K562 (cell line): ENCODE measurements at regions not wholly inside any gene's neighbourhood (a gene's known extent, or its start where the extent isn't known, plus 50 kb on each side); places are given as distances from the start of the nearest gene placed in this dataset.

Experiments used
- ATAC-seq: fragments of 200-7000 bp; cut with Tn5 transposase; 3 replicates; pipeline ENCODE4 v1.9.1; 2020; ENCODE audit warnings: moderate library complexity
- BruUV-seq: library from RNA; stranded (reverse); fragments of 400-500 nt; replicated peaks from 2 replicates; lab custom pipeline; 2021; lab: Mats Ljungman, UMichigan
- CTCF ChIA-PET: fragments of 300-600 bp; formaldehyde crosslinking; extraction: SDS; loops from one replicate; lab custom pipeline; 2021; ENCODE audit warnings: low intra/inter-chr PET ratio; lab: Yijun Ruan, JAX
- POLR2A ChIA-PET: fragments of 300-600, 350-650 bp; sonication (Branson Sonifier 250); formaldehyde crosslinking; extraction: SDS; loops from one replicate; lab custom pipeline; 2021; ENCODE audit warnings: antibody characterized with exemption, inconsistent platforms; lab: Yijun Ruan, JAX
- DNase-seq, 4 experiments: peaks; one replicate each; pipeline versions ENCODE4 v3.0.0 to v3.0.0-alpha.2; 2011 to 2018; ENCODE audit warnings: low spot score in 3 of 4, mixed read lengths in 3 of 4; ENCODE audit errors: extremely low read depth in 1 of 4
- FAIRE-seq: peaks from 2 replicates; lab custom pipeline; 2011; peaks lifted over from hg19 to GRCh38; lab: Jason Lieb, UNC
- H2AFZ ChIP-seq: 2 replicates; pipeline ENCODE4 v1.6.0; 2011; ENCODE audit warnings: low read depth, low read length, control low read depth, inconsistent platforms
- H3K27ac ChIP-seq: fragments of 200-600 bp; 3 replicates; pipeline ENCODE4 v1.8.0; 2011; ENCODE audit warnings: low read depth, mild to moderate bottlenecking, control low read depth, inconsistent platforms, low read length, moderate library complexity, mixed read lengths; ENCODE audit errors: extremely low read depth
- H3K27me3 ChIP-seq, 2 experiments: fragments of 300-600 bp in 1 of 2; 2 replicates in 1 of 2; 3 replicates in 1 of 2; pipeline versions ENCODE4 v1.6.0 to v1.8.0; 2011; ENCODE audit warnings: inconsistent platforms in 2 of 2, low read length in 2 of 2, mild to moderate bottlenecking in 1 of 2, mixed read lengths in 1 of 2, moderate library complexity in 1 of 2; ENCODE audit not compliant: control insufficient read depth in 2 of 2, insufficient read depth in 2 of 2
- H3K36me3 ChIP-seq: fragments of 300-600 bp; 3 replicates; pipeline ENCODE4 v1.8.0; 2011; ENCODE audit warnings: mild to moderate bottlenecking, low read length, inconsistent platforms; ENCODE audit not compliant: control insufficient read depth, insufficient read depth
- H3K4me1 ChIP-seq, 2 experiments: fragments of 200-600 bp in 1 of 2; replicated peaks in 1 of 2; 2 replicates in 1 of 2; 3 replicates in 1 of 2; pipeline versions ENCODE4 v1.5.1 to v1.8.0; 2011; ENCODE audit warnings: inconsistent platforms in 2 of 2, low read length in 2 of 2, mild to moderate bottlenecking in 1 of 2, mixed read lengths in 1 of 2, moderate library complexity in 1 of 2; ENCODE audit not compliant: control insufficient read depth in 2 of 2, insufficient read depth in 2 of 2
- H3K4me2 ChIP-seq: 2 replicates; pipeline ENCODE4 v1.6.1; 2011; ENCODE audit warnings: low read length, control low read depth, inconsistent platforms, mixed read lengths; ENCODE audit not compliant: insufficient read depth
- H3K4me3 ChIP-seq: fragments of 200-600 bp; sonication (generic), shearing (Covaris generic); 2 replicates; pipeline ENCODE4 v1.5.1; 2016; ENCODE audit warnings: control low read depth, inconsistent platforms
- H3K79me2 ChIP-seq: fragments of 200-600 bp; 3 replicates; pipeline ENCODE4 v1.8.0; 2011; ENCODE audit warnings: low read length, inconsistent platforms; ENCODE audit not compliant: control insufficient read depth, insufficient read depth
- H3K9ac ChIP-seq, 2 experiments: 2 replicates each; pipeline versions ENCODE4 v1.6.0 to v1.6.1; 2011; ENCODE audit warnings: low read depth in 2 of 2, low read length in 2 of 2, control low read depth in 1 of 2, inconsistent platforms in 1 of 2, mild to moderate bottlenecking in 1 of 2, mixed read lengths in 1 of 2; ENCODE audit not compliant: insufficient read depth in 1 of 2
- H3K9me1 ChIP-seq: one replicate; pipeline ENCODE4 v1.6.0; 2011; ENCODE audit warnings: inconsistent platforms, mild to moderate bottlenecking, low read length, moderate library complexity; ENCODE audit not compliant: control insufficient read depth, insufficient read depth
- H3K9me3 ChIP-seq: replicated peaks from 2 replicates; pipeline ENCODE4 v1.5.1; 2011; ENCODE audit warnings: low read depth, low read length, inconsistent platforms; ENCODE audit not compliant: control insufficient read depth, insufficient read depth
- H4K20me1 ChIP-seq: replicated peaks from 2 replicates; pipeline ENCODE4 v1.6.1; 2011; ENCODE audit warnings: low read length, inconsistent platforms, mixed read lengths; ENCODE audit not compliant: control insufficient read depth, insufficient read depth
- CCAR2 ChIP-seq: fragments of 200-400 bp; formaldehyde crosslinking; IDR thresholded peaks from 2 replicates; pipeline ENCODE4 v1.6.1; 2017; ENCODE audit warnings: mild to moderate bottlenecking, low read depth, low read length
- CHD4 ChIP-seq: fragments of 200-600 bp; sonication (generic); IDR thresholded peaks from 3 replicates; pipeline ENCODE4 v1.6.1; 2012; ENCODE audit warnings: low read depth, mild to moderate bottlenecking, mixed read lengths, low read length, inconsistent platforms; ENCODE audit not compliant: insufficient read depth, insufficient replicate concordance, poor library complexity, severe bottlenecking
- EHMT2 ChIP-seq: fragments of 450-650 bp; IDR thresholded peaks from 2 replicates; pipeline ENCODE4 v1.6.1; 2018; ENCODE audit warnings: antibody characterized with exemption
- MCM3 ChIP-seq: fragments of 450-650 bp; IDR thresholded peaks from 2 replicates; pipeline ENCODE4 v1.6.1; 2016
- MECOM ChIP-seq: fragments of 250-450 bp; sonication (Bioruptor Pico); IDR thresholded peaks from 2 replicates; pipeline ENCODE4 v1.8.0; 2022; ENCODE audit warnings: inconsistent platforms
- NFE2L1 ChIP-seq: fragments of 450-650 bp; IDR thresholded peaks from 2 replicates; pipeline ENCODE4 v1.6.1; 2016; ENCODE audit warnings: missing genetic modification characterization, low read depth, mild to moderate bottlenecking, missing compliant biosample characterization, moderate library complexity, borderline replicate concordance
- TCF7 ChIP-seq: sonication (generic); IDR thresholded peaks from 2 replicates; pipeline ENCODE4 v1.6.1; 2016; ENCODE audit warnings: antibody characterized with exemption, borderline replicate concordance
- ZNF133 ChIP-seq: fragments of 250-450 bp; sonication (Bioruptor Pico); IDR thresholded peaks from 2 replicates; pipeline ENCODE4 v1.4.0; 2020; ENCODE audit warnings: mild to moderate bottlenecking
- WGBS: fragments of 100-300 bp; shearing (Covaris generic); methylation state at CpG from one replicate; pipeline ENCODE4 v1.1.6; 2016; ENCODE audit warnings: low coverage, mixed read lengths; ENCODE audit not compliant: insufficient coverage; ENCODE audit errors: missing lambda C conversion rate; 5-methylcytosine and 5-hydroxymethylcytosine counted together
- in situ Hi-C: fragments of 300-500 bp; cut with MboI; formaldehyde crosslinking; loops from 4 replicates; pipeline ENCODE4 v1.15.0; 2018; ENCODE audit warnings: inconsistent platforms, mixed read lengths
- intact Hi-C: fragments of 100-400 bp; cut with micrococcal nuclease; formaldehyde crosslinking; loops from 2 replicates; pipeline ENCODE4 v1.14.2; 2022
- TF ChIP-seq, protein P1 (sequence below): sonication (generic); formaldehyde crosslinking; IDR thresholded peaks from 2 replicates; pipeline ENCODE4 v1.8.0; 2023; ENCODE audit warnings: missing genetic modification reagents, mild to moderate bottlenecking, borderline replicate concordance
- TF ChIP-seq, protein P2 (sequence below): fragments of 450-650 bp; IDR thresholded peaks from 2 replicates; pipeline ENCODE4 v1.6.1; 2016
- TF ChIP-seq, protein P3 (sequence below): fragments of 250-450 bp; sonication (Bioruptor Pico); IDR thresholded peaks from 2 replicates; pipeline ENCODE4 v1.4.0; 2020; ENCODE audit warnings: mild to moderate bottlenecking, moderate library complexity

DNA sequence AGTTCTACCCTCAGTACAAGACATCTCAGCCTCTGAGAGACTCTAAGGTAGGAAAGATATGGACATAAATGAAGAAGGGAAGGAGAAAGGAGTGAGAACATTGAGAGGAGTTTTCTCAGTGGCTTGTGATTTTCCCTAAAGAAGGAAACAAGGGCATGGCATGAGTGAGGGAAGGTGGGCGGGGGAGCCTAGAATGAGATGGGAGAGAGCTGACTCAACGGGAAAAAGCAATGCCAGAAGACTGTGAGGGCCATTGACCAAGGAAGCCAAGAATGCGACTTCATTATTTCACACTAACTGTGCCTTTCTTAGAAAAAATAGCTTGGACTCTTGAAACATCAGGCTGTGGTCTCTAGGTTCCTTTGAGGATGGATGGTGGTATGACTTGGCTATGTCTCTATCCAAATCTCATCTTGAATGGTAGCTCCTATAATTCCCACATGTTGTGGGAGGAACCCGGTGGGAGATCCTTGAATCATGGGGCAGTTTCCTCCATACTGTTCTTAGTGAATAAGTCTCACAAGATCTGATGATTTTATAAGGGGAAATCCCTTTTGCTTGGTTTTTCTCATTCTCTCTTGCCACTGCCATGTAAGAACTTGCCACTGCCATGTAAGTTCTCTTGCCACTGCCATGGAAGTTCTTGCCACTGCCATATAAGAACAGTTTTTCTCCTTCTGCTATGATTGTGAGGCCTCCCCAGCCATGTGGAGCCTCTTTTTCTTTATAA, 279.6 kb downstream of the NUAK1 start:
- Histone ChIP-seq H2AFZ (no peak overlapping the region), H4K20me1 (no peaks in the 10 kb centered on the region), H3K79me2 (no peaks in the 10 kb centered on the region), H3K9me3 (no peaks in the 10 kb centered on the region), H3K4me2 (no peak overlapping the region), H3K27me3 (peaks cover 0 to 3% of the 10 kb centered on the region in 2 experiments; a peak in 1 of 5 replicates), H3K36me3 (no peaks in the 10 kb centered on the region), H3K27ac (no peak overlapping the region), H3K4me1 (no peaks in the 10 kb centered on the region), H3K9ac (no peak overlapping the region), H3K9me1 (no peaks in the 10 kb centered on the region), H3K4me3 (no peak overlapping the region)
- no peak for FAIRE-seq
- BruUV-seq = no TSS peak
- ChIA-PET CTCF (no interaction called here), POLR2A (interaction anchor here (0.9 kb wide), 1 partner anchor 732 kb away, joined by 4 read pairs; no protein-coding TSS in a partner anchor)
- in situ Hi-C loops = no loop called here
- intact Hi-C loops = no loop called here
- no peak for ATAC-seq
- no peak for DNase-seq
- WGBS = 16% methylated on average over 4 of the region's 4 CpGs
- no peak for TF ChIP-seq MCM3
- TF ChIP-seq, protein P1, sequence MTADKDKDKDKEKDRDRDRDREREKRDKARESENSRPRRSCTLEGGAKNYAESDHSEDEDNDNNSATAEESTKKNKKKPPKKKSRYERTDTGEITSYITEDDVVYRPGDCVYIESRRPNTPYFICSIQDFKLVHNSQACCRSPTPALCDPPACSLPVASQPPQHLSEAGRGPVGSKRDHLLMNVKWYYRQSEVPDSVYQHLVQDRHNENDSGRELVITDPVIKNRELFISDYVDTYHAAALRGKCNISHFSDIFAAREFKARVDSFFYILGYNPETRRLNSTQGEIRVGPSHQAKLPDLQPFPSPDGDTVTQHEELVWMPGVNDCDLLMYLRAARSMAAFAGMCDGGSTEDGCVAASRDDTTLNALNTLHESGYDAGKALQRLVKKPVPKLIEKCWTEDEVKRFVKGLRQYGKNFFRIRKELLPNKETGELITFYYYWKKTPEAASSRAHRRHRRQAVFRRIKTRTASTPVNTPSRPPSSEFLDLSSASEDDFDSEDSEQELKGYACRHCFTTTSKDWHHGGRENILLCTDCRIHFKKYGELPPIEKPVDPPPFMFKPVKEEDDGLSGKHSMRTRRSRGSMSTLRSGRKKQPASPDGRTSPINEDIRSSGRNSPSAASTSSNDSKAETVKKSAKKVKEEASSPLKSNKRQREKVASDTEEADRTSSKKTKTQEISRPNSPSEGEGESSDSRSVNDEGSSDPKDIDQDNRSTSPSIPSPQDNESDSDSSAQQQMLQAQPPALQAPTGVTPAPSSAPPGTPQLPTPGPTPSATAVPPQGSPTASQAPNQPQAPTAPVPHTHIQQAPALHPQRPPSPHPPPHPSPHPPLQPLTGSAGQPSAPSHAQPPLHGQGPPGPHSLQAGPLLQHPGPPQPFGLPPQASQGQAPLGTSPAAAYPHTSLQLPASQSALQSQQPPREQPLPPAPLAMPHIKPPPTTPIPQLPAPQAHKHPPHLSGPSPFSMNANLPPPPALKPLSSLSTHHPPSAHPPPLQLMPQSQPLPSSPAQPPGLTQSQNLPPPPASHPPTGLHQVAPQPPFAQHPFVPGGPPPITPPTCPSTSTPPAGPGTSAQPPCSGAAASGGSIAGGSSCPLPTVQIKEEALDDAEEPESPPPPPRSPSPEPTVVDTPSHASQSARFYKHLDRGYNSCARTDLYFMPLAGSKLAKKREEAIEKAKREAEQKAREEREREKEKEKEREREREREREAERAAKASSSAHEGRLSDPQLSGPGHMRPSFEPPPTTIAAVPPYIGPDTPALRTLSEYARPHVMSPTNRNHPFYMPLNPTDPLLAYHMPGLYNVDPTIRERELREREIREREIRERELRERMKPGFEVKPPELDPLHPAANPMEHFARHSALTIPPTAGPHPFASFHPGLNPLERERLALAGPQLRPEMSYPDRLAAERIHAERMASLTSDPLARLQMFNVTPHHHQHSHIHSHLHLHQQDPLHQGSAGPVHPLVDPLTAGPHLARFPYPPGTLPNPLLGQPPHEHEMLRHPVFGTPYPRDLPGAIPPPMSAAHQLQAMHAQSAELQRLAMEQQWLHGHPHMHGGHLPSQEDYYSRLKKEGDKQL (CRISPR knock-in tag) = no peak
- TF ChIP-seq, protein P2, sequence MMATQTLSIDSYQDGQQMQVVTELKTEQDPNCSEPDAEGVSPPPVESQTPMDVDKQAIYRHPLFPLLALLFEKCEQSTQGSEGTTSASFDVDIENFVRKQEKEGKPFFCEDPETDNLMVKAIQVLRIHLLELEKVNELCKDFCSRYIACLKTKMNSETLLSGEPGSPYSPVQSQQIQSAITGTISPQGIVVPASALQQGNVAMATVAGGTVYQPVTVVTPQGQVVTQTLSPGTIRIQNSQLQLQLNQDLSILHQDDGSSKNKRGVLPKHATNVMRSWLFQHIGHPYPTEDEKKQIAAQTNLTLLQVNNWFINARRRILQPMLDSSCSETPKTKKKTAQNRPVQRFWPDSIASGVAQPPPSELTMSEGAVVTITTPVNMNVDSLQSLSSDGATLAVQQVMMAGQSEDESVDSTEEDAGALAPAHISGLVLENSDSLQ = no peak
- TF ChIP-seq ZNF133 (CRISPR knock-in tag) = no peak
- TF ChIP-seq EHMT2 = no peak
- TF ChIP-seq TCF7 = no peak
- TF ChIP-seq, protein P3, sequence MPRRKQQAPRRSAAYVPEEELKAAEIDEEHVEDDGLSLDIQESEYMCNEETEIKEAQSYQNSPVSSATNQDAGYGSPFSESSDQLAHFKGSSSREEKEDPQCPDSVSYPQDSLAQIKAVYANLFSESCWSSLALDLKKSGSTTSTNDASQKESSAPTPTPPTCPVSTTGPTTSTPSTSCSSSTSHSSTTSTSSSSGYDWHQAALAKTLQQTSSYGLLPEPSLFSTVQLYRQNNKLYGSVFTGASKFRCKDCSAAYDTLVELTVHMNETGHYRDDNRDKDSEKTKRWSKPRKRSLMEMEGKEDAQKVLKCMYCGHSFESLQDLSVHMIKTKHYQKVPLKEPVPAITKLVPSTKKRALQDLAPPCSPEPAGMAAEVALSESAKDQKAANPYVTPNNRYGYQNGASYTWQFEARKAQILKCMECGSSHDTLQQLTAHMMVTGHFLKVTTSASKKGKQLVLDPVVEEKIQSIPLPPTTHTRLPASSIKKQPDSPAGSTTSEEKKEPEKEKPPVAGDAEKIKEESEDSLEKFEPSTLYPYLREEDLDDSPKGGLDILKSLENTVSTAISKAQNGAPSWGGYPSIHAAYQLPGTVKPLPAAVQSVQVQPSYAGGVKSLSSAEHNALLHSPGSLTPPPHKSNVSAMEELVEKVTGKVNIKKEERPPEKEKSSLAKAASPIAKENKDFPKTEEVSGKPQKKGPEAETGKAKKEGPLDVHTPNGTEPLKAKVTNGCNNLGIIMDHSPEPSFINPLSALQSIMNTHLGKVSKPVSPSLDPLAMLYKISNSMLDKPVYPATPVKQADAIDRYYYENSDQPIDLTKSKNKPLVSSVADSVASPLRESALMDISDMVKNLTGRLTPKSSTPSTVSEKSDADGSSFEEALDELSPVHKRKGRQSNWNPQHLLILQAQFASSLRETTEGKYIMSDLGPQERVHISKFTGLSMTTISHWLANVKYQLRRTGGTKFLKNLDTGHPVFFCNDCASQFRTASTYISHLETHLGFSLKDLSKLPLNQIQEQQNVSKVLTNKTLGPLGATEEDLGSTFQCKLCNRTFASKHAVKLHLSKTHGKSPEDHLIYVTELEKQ (CRISPR knock-in tag) = no peak
- TF ChIP-seq NFE2L1 = no peak
- TF ChIP-seq CCAR2 = no peak
- no peak for TF ChIP-seq CHD4
- TF ChIP-seq MECOM (CRISPR knock-in tag) = no peak
